H1 (cell line): ENCODE measurements at regions not wholly inside any gene's neighbourhood (a gene's known extent, or its start where the extent isn't known, plus 50 kb on each side); places are given as distances from the start of the nearest gene placed in this dataset.

ENCODE experiments used
- CTCF ChIA-PET: fragments of 300-600 bp; sonication (Branson Sonifier 250); formaldehyde crosslinking; loops from one replicate; lab custom pipeline; 2021; ENCODE audit not compliant: partially characterized antibody; lab: Charles Lee
- POLR2A ChIA-PET: fragments of 300-600 bp; sonication (Branson Sonifier 250); formaldehyde crosslinking; loops from one replicate; lab custom pipeline; 2021; ENCODE audit warnings: inconsistent platforms; ENCODE audit not compliant: partially characterized antibody; lab: Charles Lee
- DNase-seq, 2 experiments: peaks; one replicate each; pipeline versions ENCODE4 v3.0.0 to v3.0.0-alpha.2; 2010 to 2022; ENCODE audit warnings: low spot score in 2 of 2, low read depth in 1 of 2, mixed read lengths in 1 of 2
- FAIRE-seq: peaks from 2 replicates; lab custom pipeline; 2011; peaks lifted over from hg19 to GRCh38; lab: Jason Lieb, UNC
- H2AFZ ChIP-seq: 2 replicates; pipeline ENCODE4 v1.8.1; 2012; ENCODE audit warnings: low read length, inconsistent platforms
- H2AK5ac ChIP-seq: 2 replicates; pipeline ENCODE4 v1.6.1; 2013; ENCODE audit warnings: low read depth, low read length
- H2BK120ac ChIP-seq: replicated peaks from 2 replicates; pipeline ENCODE3; 2013; ENCODE audit warnings: low read depth, low read length, inconsistent platforms
- H2BK12ac ChIP-seq: 2 replicates; pipeline ENCODE4 v1.6.1; 2013; ENCODE audit warnings: low read depth, low read length
- H2BK15ac ChIP-seq: 2 replicates; pipeline ENCODE4 v1.6.1; 2013; ENCODE audit warnings: low read length
- H2BK20ac ChIP-seq: 2 replicates; pipeline ENCODE4 v1.6.1; 2013; ENCODE audit warnings: low read length
- H2BK5ac ChIP-seq: 2 replicates; pipeline ENCODE4 v1.6.1; 2013; ENCODE audit warnings: low read depth, low read length
- H3K14ac ChIP-seq: 2 replicates; pipeline ENCODE4 v1.6.1; 2013; ENCODE audit warnings: inconsistent platforms; ENCODE audit not compliant: insufficient read length
- H3K18ac ChIP-seq: 2 replicates; pipeline ENCODE4 v1.6.1; 2013; ENCODE audit warnings: low read length; ENCODE audit errors: extremely low read depth
- H3K23ac ChIP-seq: 2 replicates; pipeline ENCODE4 v1.6.1; 2013; ENCODE audit warnings: inconsistent platforms; ENCODE audit not compliant: insufficient read length
- H3K23me2 ChIP-seq: 2 replicates; pipeline ENCODE4 v1.6.1; 2013; ENCODE audit warnings: low read depth, low read length
- H3K27ac ChIP-seq: 2 replicates; pipeline ENCODE4 v1.6.1; 2011; ENCODE audit warnings: low read depth, low read length, inconsistent platforms
- H3K27me3 ChIP-seq, 4 experiments: replicated peaks in 1 of 4; 1 replicate in 1 of 4; 2 replicates in 3 of 4; pipeline versions ENCODE4 v1.6.1 to v1.8.1; 2011 to 2013; ENCODE audit warnings: low read length in 3 of 4, mild to moderate bottlenecking in 3 of 4, inconsistent platforms in 2 of 4, mixed read lengths in 2 of 4, moderate library complexity in 1 of 4; ENCODE audit not compliant: control insufficient read depth in 3 of 4, insufficient read depth in 3 of 4; ENCODE audit errors: extremely low read depth in 1 of 4
- H3K36me3 ChIP-seq, 4 experiments: 2 replicates each; pipeline versions ENCODE4 v1.6.1 to v1.8.1; 2011 to 2013; ENCODE audit warnings: mild to moderate bottlenecking in 4 of 4, low read length in 3 of 4, moderate library complexity in 2 of 4, control low read depth in 1 of 4, inconsistent platforms in 1 of 4; ENCODE audit not compliant: insufficient read depth in 4 of 4, control insufficient read depth in 2 of 4
- H3K4ac ChIP-seq: replicated peaks from 2 replicates; pipeline ENCODE3; 2013; ENCODE audit warnings: low read length, low read depth, mixed read lengths, inconsistent platforms; ENCODE audit not compliant: insufficient read length
- H3K4me1 ChIP-seq, 4 experiments: replicated peaks in 1 of 4; 1 replicate in 1 of 4; 2 replicates in 3 of 4; pipeline versions ENCODE4 v1.6.1 to v1.8.1; 2011 to 2013; ENCODE audit warnings: low read length in 3 of 4, inconsistent platforms in 2 of 4, mixed read lengths in 1 of 4; ENCODE audit not compliant: insufficient read depth in 4 of 4, control insufficient read depth in 3 of 4
- H3K4me2 ChIP-seq, 2 experiments: 2 replicates each; pipeline versions ENCODE4 v1.6.1 to v1.8.1; 2011 to 2013; ENCODE audit warnings: low read depth in 2 of 2, low read length in 2 of 2, control low read depth in 1 of 2, inconsistent platforms in 1 of 2, mild to moderate bottlenecking in 1 of 2; ENCODE audit not compliant: insufficient read depth in 1 of 2
- H3K4me3 ChIP-seq, 4 experiments: fragments of 200-600, 300-600 bp in 1 of 4; sonication (generic), shearing (Covaris generic), sonication (Bioruptor Twin) in 1 of 4; 2 replicates each; pipeline versions ENCODE4 v1.5.1 to v1.8.1; 2011 to 2016; ENCODE audit warnings: low read length in 4 of 4, low read depth in 3 of 4, control low read depth in 2 of 4, inconsistent platforms in 2 of 4, mild to moderate bottlenecking in 2 of 4, mixed read lengths in 1 of 4, moderate library complexity in 1 of 4; ENCODE audit not compliant: insufficient read depth in 2 of 4; ENCODE audit errors: extremely low read depth in 1 of 4
- H3K56ac ChIP-seq: replicated peaks from 2 replicates; pipeline ENCODE3; 2013; ENCODE audit warnings: low read depth, mild to moderate bottlenecking, mixed read lengths, low read length, inconsistent platforms; ENCODE audit not compliant: insufficient read length
- H3K79me1 ChIP-seq: 2 replicates; pipeline ENCODE4 v1.6.1; 2013; ENCODE audit warnings: low read depth, low read length, control low read depth
- H3K79me2 ChIP-seq, 2 experiments: 2 replicates each; pipeline versions ENCODE4 v1.6.1 to v1.8.1; 2012 to 2013; ENCODE audit warnings: low read length in 2 of 2, mild to moderate bottlenecking in 2 of 2, inconsistent platforms in 1 of 2; ENCODE audit not compliant: insufficient read depth in 2 of 2, control insufficient read depth in 1 of 2
- H3K9ac ChIP-seq, 4 experiments: replicated peaks in 1 of 4; 1 replicate in 1 of 4; 2 replicates in 3 of 4; pipeline versions ENCODE4 v1.6.1 to v1.8.1; 2011 to 2013; ENCODE audit warnings: low read depth in 3 of 4, low read length in 3 of 4, control low read depth in 2 of 4, mild to moderate bottlenecking in 2 of 4, moderate library complexity in 2 of 4, inconsistent platforms in 1 of 4; ENCODE audit errors: extremely low read depth in 1 of 4
- H3K9me3 ChIP-seq, 2 experiments: 2 replicates each; pipeline versions ENCODE4 v1.6.1 to v1.8.1; 2012 to 2013; ENCODE audit warnings: mild to moderate bottlenecking in 2 of 2, moderate library complexity in 2 of 2, control low read depth in 1 of 2, inconsistent platforms in 1 of 2, low read depth in 1 of 2, low read length in 1 of 2, mixed read lengths in 1 of 2; ENCODE audit not compliant: insufficient read depth in 2 of 2
- H4K20me1 ChIP-seq, 2 experiments: replicated peaks in 1 of 2; 2 replicates each; pipeline versions ENCODE3 to v1.8.1; 2011 to 2013; ENCODE audit warnings: inconsistent platforms in 2 of 2, low read length in 2 of 2, mild to moderate bottlenecking in 1 of 2; ENCODE audit not compliant: insufficient read depth in 2 of 2, control insufficient read depth in 1 of 2
- H4K5ac ChIP-seq: 2 replicates; pipeline ENCODE4 v1.6.1; 2013; ENCODE audit warnings: low read length, low read depth, mixed read lengths, inconsistent platforms; ENCODE audit not compliant: insufficient read length
- H4K8ac ChIP-seq: 2 replicates; pipeline ENCODE4 v1.8.0; 2013; ENCODE audit warnings: mild to moderate bottlenecking, moderate library complexity, low read length, inconsistent platforms; ENCODE audit not compliant: insufficient read depth; ENCODE audit errors: extremely low read depth
- H4K91ac ChIP-seq: replicated peaks from 2 replicates; pipeline ENCODE3; 2013; ENCODE audit warnings: low read length, mixed read lengths, inconsistent platforms; ENCODE audit not compliant: insufficient read length
- CHD1 ChIP-seq: IDR thresholded peaks from 2 replicates; pipeline ENCODE4 v1.6.1; 2012; ENCODE audit warnings: low read depth, low read length, improper control_type of control experiment
- CTCF ChIP-seq, 3 experiments: IDR thresholded peaks; 1 replicate in 2 of 3; 2 replicates in 1 of 3; pipeline versions ENCODE4 v1.5.1 to v1.6.1; 2011; ENCODE audit warnings: low read length in 3 of 3, mild to moderate bottlenecking in 3 of 3, inconsistent platforms in 2 of 3, low read depth in 1 of 3, moderate library complexity in 1 of 3; ENCODE audit not compliant: insufficient read depth in 1 of 3; ENCODE audit errors: control extremely low read depth in 1 of 3
- EP300 ChIP-seq, 2 experiments: IDR thresholded peaks; 1 replicate in 1 of 2; 2 replicates in 1 of 2; pipeline ENCODE4 v1.6.1; 2011 to 2012; ENCODE audit warnings: low read depth in 2 of 2, low read length in 2 of 2, mild to moderate bottlenecking in 2 of 2, borderline replicate concordance in 1 of 2, inconsistent platforms in 1 of 2, moderate library complexity in 1 of 2
- GTF2F1 ChIP-seq: IDR thresholded peaks from 2 replicates; pipeline ENCODE4 v1.6.1; 2012; ENCODE audit warnings: low read depth, low read length, improper control_type of control experiment, borderline replicate concordance
- JUN ChIP-seq: IDR thresholded peaks from 2 replicates; pipeline ENCODE4 v1.6.1; 2011; ENCODE audit warnings: low read depth, mild to moderate bottlenecking, improper control_type of control experiment, low read length
- RAD21 ChIP-seq, 2 experiments: IDR thresholded peaks in 1 of 2; conservative IDR thresholded peaks in 1 of 2; 2 replicates each; pipeline ENCODE4 v1.6.1; 2011; ENCODE audit warnings: low read depth in 2 of 2, low read length in 2 of 2, improper control_type of control experiment in 1 of 2, inconsistent platforms in 1 of 2, mild to moderate bottlenecking in 1 of 2, moderate library complexity in 1 of 2
- TAF7 ChIP-seq: optimal IDR thresholded peaks from 2 replicates; pipeline ENCODE3; 2011; ENCODE audit warnings: low read depth, mild to moderate bottlenecking, inconsistent platforms, low read length, moderate library complexity, borderline replicate concordance
- USF2 ChIP-seq: IDR thresholded peaks from 2 replicates; pipeline ENCODE4 v1.6.1; 2011; ENCODE audit warnings: low read length, improper control_type of control experiment
- YY1 ChIP-seq: IDR thresholded peaks from 2 replicates; pipeline ENCODE4 v1.6.1; 2011; ENCODE audit warnings: low read depth, mild to moderate bottlenecking, low read length
- WGBS, 2 experiments: shearing (Covaris generic) in 1 of 2; methylation state at CpG; one replicate each; pipeline versions ENCODE4 v1.1.6 to v1.1.7; 2013 to 2015; ENCODE audit warnings: low lambda C conversion rate in 2 of 2, mixed read lengths in 2 of 2, inconsistent platforms in 1 of 2, low coverage in 1 of 2, missing lambda C conversion rate in 1 of 2; ENCODE audit not compliant: insufficient replicate concordance in 2 of 2, insufficient coverage in 1 of 2, insufficient read length in 1 of 2; ENCODE audit errors: extremely low coverage in 1 of 2, missing lambda C conversion rate in 1 of 2; 5-methylcytosine and 5-hydroxymethylcytosine counted together

GRCh38 chr6:112780498-112781096 is 433.5 kb downstream of the RFPL4B start:
- Histone ChIP-seq H3K79me2 (no peaks in the 10 kb centered on the region), H3K56ac (no peak overlapping the region), H3K27ac (no peak overlapping the region), H3K18ac (no peak overlapping the region), H2BK12ac (no peak overlapping the region), H3K9me3 (no peaks in the 10 kb centered on the region), H4K91ac (no peak overlapping the region), H3K23ac (no peak overlapping the region), H3K14ac (no peak overlapping the region), H2BK5ac (no peak overlapping the region), H3K23me2 (no peaks in the 10 kb centered on the region), H3K4me1 (no peaks in the 10 kb centered on the region), H2BK15ac (no peak overlapping the region), H3K79me1 (no peaks in the 10 kb centered on the region), H4K20me1 (no peaks in the 10 kb centered on the region), H4K5ac (no peak overlapping the region), H3K4ac (no peak overlapping the region), H3K4me2 (no peak overlapping the region), H2BK120ac (no peak overlapping the region), H3K9ac (no peak overlapping the region), H2BK20ac (no peak overlapping the region), H3K27me3 (no peaks in the 10 kb centered on the region), H3K36me3 (no peaks in the 10 kb centered on the region), H3K4me3 (no peak overlapping the region), H2AK5ac (no peak overlapping the region), H2AFZ (no peak overlapping the region), H4K8ac (no peak overlapping the region)
- CTCF ChIA-PET, result no interaction called here
- 18% methylated on average over 9 of the region's 9 CpGs; no CpG with 5 or more reads in 1 of the 2 experiments for WGBS, 2 experiments
- POLR2A ChIA-PET, result no interaction called here
- FAIRE-seq, result peak; percentile 68
- DNase-seq, result peak; percentile 7 to 75
- no peak for TF ChIP-seq TAF7
- TF ChIP-seq GTF2F1, result no peak
- TF ChIP-seq EP300 (IDR thresholded peaks at IDR 0.05; ENCODE audit: borderline replicate concordance in 1 of 2, low read depth in 2 of 2, low read length in 2 of 2), result no peak
- TF ChIP-seq RAD21 (IDR thresholded peaks at IDR 0.05 in 1 of 2, conservative IDR thresholded peaks at IDR 0.05 in 1 of 2; ENCODE audit: low read depth in 2 of 2, low read length in 2 of 2), result peak; percentile 92 to 94
- TF ChIP-seq JUN, result no peak
- TF ChIP-seq USF2, result no peak
- no peak for TF ChIP-seq CHD1
- TF ChIP-seq CTCF (IDR thresholded peaks at IDR 0.05; ENCODE audit: control extremely low read depth in 1 of 3, insufficient read depth in 1 of 3, low read depth in 1 of 3, low read length in 3 of 3), result peak in 2 of 3 experiments; percentile 66 to 72; a peak in 3 of 4 replicates
- TF ChIP-seq YY1, result peak; percentile 74; the same call in 1 of the 2 replicates
